MM.1S (cell line): ENCODE measurements at regions not wholly inside any gene's neighbourhood (a gene's known extent, or its start where the extent isn't known, plus 50 kb on each side); places are given as distances from the start of the nearest gene placed in this dataset.
"Not testable (repeated sequence)": the region's sequence is repeated elsewhere in the genome, so short reads cannot be mapped to it uniquely, and the experiment has no call there.

Experiments
- CTCF ChIP-seq: fragments of 300-600 bp; sonication (generic); IDR thresholded peaks from 2 replicates; pipeline ENCODE4 v1.5.1; 2016; ENCODE audit warnings: antibody characterized with exemption, low read length, mixed read lengths
- EZH2 ChIP-seq: fragments of 300-600 bp; sonication (generic); optimal IDR thresholded peaks from 2 replicates; pipeline ENCODE3; 2017; ENCODE audit warnings: low read depth, mild to moderate bottlenecking, antibody characterized with exemption, low read length, mixed read lengths

GRCh38 chr14:38921893-38922292, 181.1 kb downstream of the SEC23A start:
- not testable (repeated sequence) for TF ChIP-seq CTCF, EZH2
